Mucosa of stomach (tissue), 1 donor: ENCODE measurements at regions not wholly inside any gene's neighbourhood (a gene's known extent, or its start where the extent isn't known, plus 50 kb on each side); places are given as distances from the start of the nearest gene placed in this dataset.

Experiments
- H3K27me3 ChIP-seq: one replicate; pipeline ENCODE4 v1.7.0; 2013; ENCODE audit warnings: mild to moderate bottlenecking, low read length; ENCODE audit not compliant: control insufficient read depth, insufficient read depth
- H3K36me3 ChIP-seq: one replicate; pipeline ENCODE4 v1.7.0; 2013; ENCODE audit warnings: low read length; ENCODE audit not compliant: control insufficient read depth, insufficient read depth
- H3K4me1 ChIP-seq: one replicate; pipeline ENCODE4 v1.7.0; 2013; ENCODE audit warnings: mild to moderate bottlenecking, low read length; ENCODE audit not compliant: control insufficient read depth, insufficient read depth
- H3K4me3 ChIP-seq: one replicate; pipeline ENCODE4 v1.7.0; 2013; ENCODE audit warnings: low read length
- H3K9ac ChIP-seq: one replicate; pipeline ENCODE4 v1.7.0; 2013; ENCODE audit warnings: mild to moderate bottlenecking, low read length, moderate library complexity
- H3K9me3 ChIP-seq: one replicate; pipeline ENCODE4 v1.7.0; 2013; ENCODE audit warnings: mild to moderate bottlenecking, low read length, moderate library complexity; ENCODE audit not compliant: control insufficient read depth
- donor health status: Pancreatic carcinoma.

DNA sequence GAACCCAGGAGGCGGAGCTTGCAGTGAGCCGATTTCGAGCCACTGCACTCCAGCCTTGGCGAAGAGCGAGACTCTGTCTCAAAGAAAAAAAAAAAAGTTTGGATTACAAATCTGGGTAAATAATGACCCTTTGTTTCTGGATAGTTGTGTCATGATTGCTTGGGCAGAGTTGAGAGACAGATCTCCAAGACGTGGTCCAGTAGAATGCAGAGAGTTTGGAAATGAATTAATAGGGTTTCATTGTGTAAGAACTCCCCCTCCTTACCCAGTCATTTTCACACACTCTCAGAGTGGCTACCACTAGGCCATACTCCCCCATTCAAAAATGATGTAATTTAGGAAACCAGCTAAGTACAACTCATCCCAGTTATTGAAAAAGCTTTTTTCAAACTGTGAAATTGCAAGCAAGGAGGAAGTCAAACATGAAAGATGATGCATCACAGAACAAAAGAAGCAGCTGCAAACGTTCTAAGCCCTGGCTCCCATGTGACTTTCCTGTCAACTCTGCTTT lies 1331.9 kb downstream of the AACS start:
- Histone ChIP-seq H3K4me3 (no peak overlapping the region), H3K36me3 (no peaks in the 10 kb centered on the region), H3K9me3 (no peaks in the 10 kb centered on the region), H3K9ac (no peak overlapping the region), H3K27me3 (no peaks in the 10 kb centered on the region), H3K4me1 (no peaks in the 10 kb centered on the region)

DNA sequence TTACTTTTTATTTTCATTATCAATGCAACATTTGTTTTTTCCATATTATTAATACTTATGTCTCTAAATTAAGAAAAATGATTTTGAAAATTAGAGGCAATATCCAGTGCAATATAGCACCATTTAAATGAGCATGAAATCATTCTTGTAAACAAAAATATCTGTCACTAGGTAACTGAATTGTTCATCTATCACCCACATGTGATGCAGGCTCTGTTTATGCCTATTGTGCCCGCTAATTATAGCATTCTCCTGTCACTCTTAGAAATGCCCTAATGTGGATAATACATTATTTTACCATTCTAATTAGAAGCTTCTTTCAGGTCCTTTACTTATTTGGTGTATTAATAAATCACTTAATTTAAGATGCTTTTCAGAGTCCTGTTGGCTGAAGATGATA lies 1332.4 kb downstream of the AACS start:
- Histone ChIP-seq H3K4me1 (no peaks in the 10 kb centered on the region), H3K9me3 (no peaks in the 10 kb centered on the region), H3K27me3 (no peaks in the 10 kb centered on the region), H3K9ac (no peak overlapping the region), H3K36me3 (no peaks in the 10 kb centered on the region), H3K4me3 (no peak overlapping the region)

DNA sequence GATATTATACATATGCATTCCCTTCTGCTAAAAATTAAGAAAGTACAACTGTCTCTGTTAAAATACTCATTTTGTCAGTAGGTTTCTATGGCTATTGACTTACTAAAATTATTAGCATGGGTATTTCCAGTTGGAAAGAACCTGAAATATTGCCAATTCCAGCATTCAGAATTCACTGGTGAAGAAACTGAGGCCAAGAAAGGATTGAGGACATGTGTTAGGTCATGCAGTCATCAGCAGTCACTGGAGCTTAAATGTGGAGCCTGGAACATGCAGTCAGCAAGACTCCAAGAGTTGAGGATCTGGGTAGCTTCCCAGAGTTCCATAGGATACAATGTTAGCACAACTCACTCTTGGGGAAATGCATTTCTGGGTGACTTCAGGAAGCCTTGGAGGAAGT lies 1335.6 kb downstream of the AACS start:
- no peaks in the 10 kb centered on the region for H3K9me3 ChIP-seq
- H3K27me3 ChIP-seq: no peaks in the 10 kb centered on the region
- no peak overlapping the region for H3K9ac ChIP-seq
- no peaks in the 10 kb centered on the region for H3K36me3 ChIP-seq
- no peak overlapping the region for H3K4me3 ChIP-seq
- no peaks in the 10 kb centered on the region for H3K4me1 ChIP-seq

DNA sequence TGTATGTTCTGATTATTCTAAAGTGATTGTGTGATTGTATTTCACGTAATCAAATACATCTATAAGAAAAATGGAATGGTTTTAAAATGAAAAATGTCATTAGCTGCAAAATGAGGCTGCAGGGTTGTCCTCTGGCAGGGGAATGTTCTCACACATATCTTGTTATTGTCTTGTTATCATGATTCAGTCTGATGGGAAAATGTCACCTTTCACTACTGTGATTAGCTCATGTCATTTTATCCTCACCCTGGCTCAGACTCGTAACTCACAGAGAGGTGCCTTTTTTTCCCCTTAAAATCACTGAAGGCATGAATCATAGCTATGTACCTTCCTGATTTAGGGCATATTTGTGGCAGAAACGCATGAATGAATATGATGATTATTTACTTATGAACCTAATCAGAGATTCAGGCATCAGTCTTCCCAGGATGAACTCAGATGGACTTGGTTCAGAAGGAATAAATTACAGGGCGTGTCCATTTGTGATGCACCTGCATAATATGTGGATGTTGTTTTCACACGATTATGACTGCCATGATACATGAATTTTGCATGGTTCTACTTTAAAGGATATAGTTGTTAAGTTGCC lies 1339.2 kb downstream of the AACS start:
- H3K4me3 ChIP-seq: no peak overlapping the region
- no peak overlapping the region for H3K9ac ChIP-seq
- H3K27me3 ChIP-seq: no peaks in the 10 kb centered on the region
- H3K36me3 ChIP-seq: no peaks in the 10 kb centered on the region
- H3K9me3 ChIP-seq: no peaks in the 10 kb centered on the region
- no peaks in the 10 kb centered on the region for H3K4me1 ChIP-seq

DNA sequence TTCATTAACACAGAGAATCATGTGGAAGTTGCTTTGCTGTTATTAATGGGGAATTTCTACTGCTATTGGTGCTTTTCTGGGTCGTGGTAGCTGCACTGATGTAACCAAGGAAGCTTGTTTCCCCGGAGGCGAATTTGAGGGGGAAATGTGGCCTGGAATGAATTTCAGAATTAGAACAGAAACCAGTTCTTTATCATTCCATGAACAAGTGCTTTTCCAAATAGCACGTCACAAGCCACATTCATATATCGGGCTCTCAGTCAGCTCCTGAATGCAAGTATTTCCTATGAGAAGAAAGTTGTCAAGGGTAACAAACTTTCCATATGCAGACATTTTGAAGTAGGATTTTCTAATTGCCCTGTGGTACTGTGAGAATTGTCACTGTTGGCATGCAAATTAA lies 1353.2 kb downstream of the AACS start:
- Histone ChIP-seq H3K9ac (no peak overlapping the region), H3K9me3 (no peaks in the 10 kb centered on the region), H3K36me3 (no peaks in the 10 kb centered on the region), H3K27me3 (no peaks in the 10 kb centered on the region), H3K4me3 (no peak overlapping the region), H3K4me1 (no peaks in the 10 kb centered on the region)

DNA sequence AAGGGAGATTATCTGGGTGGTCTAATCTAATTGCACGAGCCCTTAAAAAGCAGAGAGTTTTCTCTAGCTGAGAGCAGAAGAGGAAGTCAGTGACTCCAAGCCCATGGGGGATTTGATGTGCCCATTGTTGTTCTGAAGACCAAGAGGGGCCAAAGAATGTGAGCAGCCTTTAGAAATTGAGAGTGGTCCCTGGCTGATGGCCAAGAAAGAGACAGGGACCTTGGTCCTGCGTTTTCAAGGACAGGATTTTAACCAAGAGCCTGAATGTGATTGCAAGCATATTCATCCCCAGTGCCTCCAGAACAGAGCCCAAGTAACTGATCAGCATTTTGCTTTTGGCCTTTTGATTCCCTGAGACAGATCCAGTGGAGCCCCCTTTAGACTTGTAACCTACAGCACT lies 1353.9 kb downstream of the AACS start:
- no peaks in the 10 kb centered on the region for H3K27me3 ChIP-seq
- no peak overlapping the region for H3K4me3 ChIP-seq

DNA sequence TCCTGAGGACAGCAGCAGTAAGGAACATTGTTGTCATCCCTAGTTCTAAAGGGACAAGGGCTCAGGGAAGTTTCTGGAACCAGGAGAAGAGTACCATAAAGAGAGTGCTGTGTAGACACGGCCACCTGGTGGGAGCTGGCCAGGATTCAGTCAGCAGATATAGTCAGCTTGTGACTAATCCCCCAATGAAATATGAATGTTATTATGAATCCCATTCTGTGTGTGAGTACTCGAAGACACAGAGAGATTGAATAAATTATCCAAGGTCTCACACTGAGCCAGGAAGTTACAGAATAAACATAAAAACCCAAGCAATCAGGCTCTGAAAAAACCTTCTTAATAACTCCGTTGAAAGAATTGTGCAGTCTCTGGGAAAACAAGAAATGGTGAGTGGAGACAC lies 1359.5 kb downstream of the AACS start:
- Histone ChIP-seq H3K27me3 (no peaks in the 10 kb centered on the region), H3K36me3 (no peaks in the 10 kb centered on the region), H3K9ac (no peak overlapping the region), H3K9me3 (no peaks in the 10 kb centered on the region), H3K4me1 (no peaks in the 10 kb centered on the region), H3K4me3 (no peak overlapping the region)

More for the DNA sequence above, 1353.9 kb downstream of the AACS start:
- no peaks in the 10 kb centered on the region for H3K9me3 ChIP-seq
- no peaks in the 10 kb centered on the region for H3K36me3 ChIP-seq
- H3K9ac ChIP-seq: no peak overlapping the region
- no peaks in the 10 kb centered on the region for H3K4me1 ChIP-seq

DNA sequence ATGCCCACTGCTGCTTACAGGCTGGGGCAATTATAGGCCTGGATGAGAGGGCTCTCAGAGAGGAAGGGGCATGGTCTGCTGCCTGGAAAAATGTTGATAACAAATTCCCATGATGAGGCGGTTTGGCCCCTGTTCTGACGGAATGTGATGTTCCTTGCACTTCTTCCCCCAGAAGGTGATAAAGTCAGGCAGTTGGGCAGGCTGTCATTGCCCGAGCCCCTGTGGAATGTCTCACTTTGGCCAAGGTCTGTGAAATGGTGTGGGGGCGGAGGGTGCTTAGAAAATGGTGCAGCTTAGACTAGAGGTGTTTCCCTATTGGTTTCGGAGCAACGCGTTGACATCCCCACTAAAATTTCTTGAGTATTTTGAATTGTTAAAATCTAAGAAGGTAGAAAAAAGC lies 1360.0 kb downstream of the AACS start:
- Histone ChIP-seq H3K36me3 (no peaks in the 10 kb centered on the region), H3K27me3 (no peaks in the 10 kb centered on the region), H3K9me3 (no peaks in the 10 kb centered on the region), H3K4me1 (no peaks in the 10 kb centered on the region), H3K9ac (no peak overlapping the region), H3K4me3 (no peak overlapping the region)

DNA sequence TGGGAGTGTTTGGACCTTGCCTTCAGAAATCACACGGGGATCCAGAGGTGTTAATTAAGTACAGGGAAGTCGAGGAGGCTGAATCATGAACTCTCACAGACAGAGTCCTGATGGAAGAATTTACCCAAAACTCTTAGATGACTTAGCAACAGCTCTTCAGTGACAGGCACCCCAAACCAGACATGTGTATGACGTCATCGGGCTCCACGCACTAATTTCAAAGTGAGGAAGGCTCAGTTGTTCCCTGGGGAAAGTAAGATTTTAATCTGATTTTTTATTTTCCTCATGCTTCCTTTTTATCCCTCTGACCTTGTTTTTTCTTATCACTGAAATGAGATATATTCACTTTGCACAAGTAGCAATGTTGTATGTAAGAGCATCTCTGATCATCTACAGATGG lies 1363.5 kb downstream of the AACS start:
- Histone ChIP-seq H3K9me3 (no peaks in the 10 kb centered on the region), H3K4me1 (no peaks in the 10 kb centered on the region), H3K9ac (no peak overlapping the region), H3K4me3 (no peak overlapping the region), H3K36me3 (no peaks in the 10 kb centered on the region), H3K27me3 (no peaks in the 10 kb centered on the region)

DNA sequence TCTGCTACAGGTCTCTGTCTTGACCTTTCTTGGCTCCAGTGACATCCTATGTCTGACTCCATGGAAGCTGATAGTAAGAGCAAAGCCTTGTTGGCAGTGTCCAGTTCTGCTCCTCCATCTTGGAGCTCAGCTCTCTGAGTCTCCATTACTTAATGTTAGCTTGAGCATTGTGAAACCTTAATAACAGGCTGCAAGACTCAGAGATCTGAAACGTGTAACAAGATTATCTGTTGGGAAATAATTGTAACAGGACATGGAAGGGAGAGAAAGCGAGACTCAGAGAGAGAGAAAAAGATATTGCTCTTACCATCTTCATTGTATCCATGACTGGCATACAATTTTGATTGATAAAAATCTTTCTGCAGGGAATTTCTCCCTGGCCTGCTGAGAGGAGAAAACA lies 1365.7 kb downstream of the AACS start:
- Histone ChIP-seq H3K9me3 (no peaks in the 10 kb centered on the region), H3K9ac (no peak overlapping the region), H3K4me3 (no peak overlapping the region), H3K27me3 (no peaks in the 10 kb centered on the region), H3K4me1 (no peaks in the 10 kb centered on the region), H3K36me3 (no peaks in the 10 kb centered on the region)

DNA sequence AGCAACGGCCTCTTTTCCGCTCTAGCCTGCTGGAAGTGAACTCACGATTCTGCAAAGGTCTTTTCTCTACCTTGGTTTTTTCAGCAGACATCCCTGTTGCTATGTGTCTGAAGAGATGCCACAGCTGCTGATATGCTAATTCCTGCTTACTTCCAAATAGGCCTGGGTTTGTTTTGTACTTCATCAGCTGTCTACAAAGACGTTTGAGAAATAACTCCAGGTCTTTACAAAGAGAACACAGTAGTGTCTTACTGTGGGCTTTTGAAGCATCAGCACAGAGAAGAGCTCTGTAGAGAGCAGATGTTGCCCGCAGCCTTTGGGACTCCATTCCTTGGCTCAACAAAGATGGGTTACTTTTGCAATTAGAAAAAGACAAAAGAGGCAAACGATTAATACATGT lies 1366.5 kb downstream of the AACS start:
- Histone ChIP-seq H3K4me1 (no peaks in the 10 kb centered on the region), H3K27me3 (no peaks in the 10 kb centered on the region), H3K36me3 (no peaks in the 10 kb centered on the region), H3K9ac (no peak overlapping the region), H3K9me3 (no peaks in the 10 kb centered on the region), H3K4me3 (no peak overlapping the region)

DNA sequence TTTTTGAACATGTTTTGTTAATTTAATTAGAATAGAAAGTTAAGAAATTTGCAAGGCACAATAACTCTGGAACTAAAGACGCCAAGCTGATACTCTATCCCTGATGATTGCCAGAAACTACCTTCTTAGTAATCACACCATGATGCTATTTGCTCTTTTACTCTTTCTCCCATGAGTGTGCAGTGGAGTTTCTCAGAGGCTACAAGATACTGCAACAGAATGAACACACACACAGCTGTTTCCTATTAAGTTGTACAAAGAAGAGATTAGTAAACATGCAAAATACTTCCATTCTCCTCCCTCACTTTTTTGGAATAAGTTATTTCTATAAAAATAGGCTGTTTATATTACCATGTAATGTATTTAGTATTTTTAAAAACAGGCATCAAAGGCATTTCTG lies 1367.5 kb downstream of the AACS start:
- Histone ChIP-seq H3K27me3 (no peaks in the 10 kb centered on the region), H3K4me3 (no peak overlapping the region), H3K36me3 (no peaks in the 10 kb centered on the region), H3K9ac (no peak overlapping the region), H3K9me3 (no peaks in the 10 kb centered on the region), H3K4me1 (no peaks in the 10 kb centered on the region)

DNA sequence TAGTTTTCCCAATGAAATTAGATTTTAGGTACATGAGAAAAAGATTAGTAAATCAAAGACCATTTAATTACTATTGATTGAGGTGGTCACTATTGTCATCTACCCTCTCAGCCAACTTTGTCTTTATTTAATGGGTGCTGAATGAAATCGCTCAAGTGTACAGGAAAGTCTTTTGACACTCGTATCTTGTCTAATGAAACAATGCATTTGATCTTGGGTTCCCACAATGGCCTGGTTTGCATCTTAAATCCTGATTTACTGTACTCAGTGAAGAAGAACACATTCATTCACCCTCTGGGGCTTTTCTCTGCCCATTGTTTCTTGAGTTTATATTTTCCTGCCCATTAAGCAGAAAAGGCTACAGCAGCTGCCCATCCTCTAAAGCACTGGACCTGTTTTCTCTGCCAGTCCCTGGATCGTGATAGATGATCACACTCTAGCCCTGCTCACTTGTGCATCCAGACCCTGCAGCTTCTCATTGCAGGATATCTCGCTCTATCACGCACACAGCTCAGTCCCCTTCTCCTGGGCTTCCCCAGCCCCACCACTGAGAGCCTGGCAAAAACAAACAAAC lies 1369.3 kb downstream of the AACS start:
- no peaks in the 10 kb centered on the region for H3K27me3 ChIP-seq
- H3K9me3 ChIP-seq: no peaks in the 10 kb centered on the region
- no peaks in the 10 kb centered on the region for H3K4me1 ChIP-seq
- no peaks in the 10 kb centered on the region for H3K36me3 ChIP-seq
- no peak overlapping the region for H3K4me3 ChIP-seq
- H3K9ac ChIP-seq: no peak overlapping the region
